Uterus (tissue), 2 donors: ENCODE measurements at regions not wholly inside any gene's neighbourhood (a gene's known extent, or its start where the extent isn't known, plus 50 kb on each side); places are given as distances from the start of the nearest gene placed in this dataset.

Source experiments
- POLR2A ChIP-seq, 2 donors: fragments of 450-650 bp; IDR thresholded peaks; one replicate each; pipeline ENCODE4 v1.6.1; 2016; ENCODE audit warnings: antibody characterized with exemption in 2 of 2, mild to moderate bottlenecking in 1 of 2, moderate library complexity in 1 of 2
- TF ChIP-seq, protein P1 (sequence below), 4 experiments: fragments of 200-600 bp in 2 of 4; fragments of 450-650 bp in 2 of 4; sonication (generic) in 2 of 4; IDR thresholded peaks; one replicate each; pipeline ENCODE4 v1.5.1; 2016 to 2019; ENCODE audit warnings: antibody characterized with exemption in 4 of 4, mild to moderate bottlenecking in 2 of 4, moderate library complexity in 1 of 4

DNA sequence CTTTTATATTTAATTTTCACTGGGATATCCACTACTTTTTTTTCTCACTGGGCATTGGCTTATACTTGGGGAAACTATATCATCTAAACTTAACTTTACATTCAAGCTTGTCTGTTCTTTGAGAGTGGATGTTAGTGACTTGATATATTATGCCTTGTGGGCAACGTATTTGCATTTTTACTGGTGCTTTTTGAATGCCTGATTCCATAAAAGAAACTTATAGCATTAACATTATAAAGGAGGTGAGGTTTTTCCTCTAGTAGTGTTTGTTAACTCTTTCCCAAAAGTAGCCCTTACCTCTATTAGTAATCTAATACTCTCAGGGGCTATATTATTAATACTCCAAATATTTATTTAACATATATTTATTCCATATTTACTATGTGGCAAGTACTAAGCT is 416.5 kb downstream of the PLA2G4A start:
- TF ChIP-seq POLR2A (IDR thresholded peaks at IDR 0.05), result no peak
- TF ChIP-seq, protein P1, sequence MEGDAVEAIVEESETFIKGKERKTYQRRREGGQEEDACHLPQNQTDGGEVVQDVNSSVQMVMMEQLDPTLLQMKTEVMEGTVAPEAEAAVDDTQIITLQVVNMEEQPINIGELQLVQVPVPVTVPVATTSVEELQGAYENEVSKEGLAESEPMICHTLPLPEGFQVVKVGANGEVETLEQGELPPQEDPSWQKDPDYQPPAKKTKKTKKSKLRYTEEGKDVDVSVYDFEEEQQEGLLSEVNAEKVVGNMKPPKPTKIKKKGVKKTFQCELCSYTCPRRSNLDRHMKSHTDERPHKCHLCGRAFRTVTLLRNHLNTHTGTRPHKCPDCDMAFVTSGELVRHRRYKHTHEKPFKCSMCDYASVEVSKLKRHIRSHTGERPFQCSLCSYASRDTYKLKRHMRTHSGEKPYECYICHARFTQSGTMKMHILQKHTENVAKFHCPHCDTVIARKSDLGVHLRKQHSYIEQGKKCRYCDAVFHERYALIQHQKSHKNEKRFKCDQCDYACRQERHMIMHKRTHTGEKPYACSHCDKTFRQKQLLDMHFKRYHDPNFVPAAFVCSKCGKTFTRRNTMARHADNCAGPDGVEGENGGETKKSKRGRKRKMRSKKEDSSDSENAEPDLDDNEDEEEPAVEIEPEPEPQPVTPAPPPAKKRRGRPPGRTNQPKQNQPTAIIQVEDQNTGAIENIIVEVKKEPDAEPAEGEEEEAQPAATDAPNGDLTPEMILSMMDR (IDR thresholded peaks at IDR 0.05), result no peak
